ENCODE measurements at regions not wholly inside any gene's neighbourhood (a gene's known extent, or its start where the extent isn't known, plus 50 kb on each side); places are given as distances from the start of the nearest gene placed in this dataset.

GRCh38 chr5:29351170-29351569, 1842.3 kb upstream of the CDH6 start:
- DNase-seq = no peak

- DNase-seq = no peak
Observed at GRCh38 chr5:29337030-29337429, 1856.5 kb upstream of the CDH6 start.

- DNase-seq = no peak
Observed at GRCh38 chr5:29321591-29321990, 1871.9 kb upstream of the CDH6 start.

- DNase-seq = no peak
Observed at GRCh38 chr5:29309359-29309758, 1884.1 kb upstream of the CDH6 start.

- no peak for DNase-seq
Observed at GRCh38 chr5:29307478-29307877, 1886.0 kb upstream of the CDH6 start.

GRCh38 chr5:29304545-29304944, 1888.9 kb upstream of the CDH6 start:
- DNase-seq = no peak

- no peak for DNase-seq
Observed at GRCh38 chr5:29296548-29296947, 1896.9 kb upstream of the CDH6 start.

GRCh38 chr5:29277642-29278041, 1915.8 kb upstream of the CDH6 start:
- DNase-seq = no peak

GRCh38 chr5:29276371-29276770, 1917.1 kb upstream of the CDH6 start:
- DNase-seq = no peak

GRCh38 chr5:29263915-29264351, 1929.6 kb upstream of the CDH6 start:
- no peak for DNase-seq

- DNase-seq = no peak
Observed at GRCh38 chr5:29262339-29263123, 1931.0 kb upstream of the CDH6 start.

GRCh38 chr5:29261213-29261612, 1932.3 kb upstream of the CDH6 start:
- no peak for DNase-seq

- DNase-seq = no peak
Observed at GRCh38 chr5:29252390-29252789, 1941.1 kb upstream of the CDH6 start.

GRCh38 chr5:29247346-29248028, 1946.0 kb upstream of the CDH6 start:
- no peak for DNase-seq

GRCh38 chr5:29240379-29240778, 1953.1 kb upstream of the CDH6 start:
- no peak for DNase-seq

GRCh38 chr5:29239606-29240005, 1953.9 kb upstream of the CDH6 start:
- no peak for DNase-seq

- no peak for DNase-seq
Observed at GRCh38 chr5:29238115-29238514, 1955.4 kb upstream of the CDH6 start.

- no peak for DNase-seq
Observed at GRCh38 chr5:29231154-29231553, 1962.3 kb upstream of the CDH6 start.

GRCh38 chr5:29230591-29230990, 1962.9 kb upstream of the CDH6 start:
- no peak for DNase-seq

- DNase-seq = no peak
Observed at GRCh38 chr5:29229461-29229860, 1964.0 kb upstream of the CDH6 start.

- no peak for DNase-seq
Observed at GRCh38 chr5:29218138-29218537, 1975.3 kb upstream of the CDH6 start.

- no peak for DNase-seq
Observed at GRCh38 chr5:29214839-29215238, 1978.6 kb upstream of the CDH6 start.

- no peak for DNase-seq
Observed at GRCh38 chr5:29213475-29213874, 1980.0 kb upstream of the CDH6 start.

- DNase-seq = no peak
Observed at GRCh38 chr5:29208024-29208423, 1985.5 kb upstream of the CDH6 start.

GRCh38 chr5:29203049-29203448, 1990.4 kb upstream of the CDH6 start:
- no peak for DNase-seq

All from NCI-H2029 treated with DMSO at 0.1 percent for 48 hours (cell line).